HG02970 (cell line): ENCODE measurements at regions not wholly inside any gene's neighbourhood (a gene's known extent, or its start where the extent isn't known, plus 50 kb on each side); places are given as distances from the start of the nearest gene placed in this dataset.

Experiments used
- ATAC-seq: cut with Tn5 transposase; IDR thresholded peaks from one replicate; pipeline ENCODE4 v1.9.1; 2021; ENCODE audit warnings: mild to moderate bottlenecking, moderate library complexity, moderate number of reproducible peaks; ENCODE audit not compliant: unreplicated experiment, low FRiP score

GRCh38 chr12:93146970-93147369, 217.9 kb upstream of the EEA1 start:
- ATAC-seq = no peak

- ATAC-seq = no peak
These were observed 219.3 kb upstream of the EEA1 start for GRCh38 chr12:93148412-93148811.

- no peak for ATAC-seq
These were observed 220.1 kb upstream of the EEA1 start for GRCh38 chr12:93149229-93149628.

GRCh38 chr12:93151079-93151762, 222.1 kb upstream of the EEA1 start:
- ATAC-seq = no peak

GRCh38 chr12:93152617-93153016, 223.5 kb upstream of the EEA1 start:
- ATAC-seq = no peak

GRCh38 chr12:93153321-93153720, 224.2 kb upstream of the EEA1 start:
- ATAC-seq = no peak

GRCh38 chr12:93154096-93154728, 223.5 kb upstream of the NUDT4 start:
- no peak for ATAC-seq

- ATAC-seq = no peak
These were observed 222.8 kb upstream of the NUDT4 start for GRCh38 chr12:93154753-93155480.

- ATAC-seq = no peak
These were observed 221.5 kb upstream of the NUDT4 start for GRCh38 chr12:93156086-93156716.

GRCh38 chr12:93157279-93157678, 220.4 kb upstream of the NUDT4 start:
- no peak for ATAC-seq

GRCh38 chr12:93158065-93158843, 219.5 kb upstream of the NUDT4 start:
- no peak for ATAC-seq

GRCh38 chr12:93163260-93164036, 214.3 kb upstream of the NUDT4 start:
- no peak for ATAC-seq

GRCh38 chr12:93164103-93164880, 213.4 kb upstream of the NUDT4 start:
- no peak for ATAC-seq

- no peak for ATAC-seq
These were observed 212.3 kb upstream of the NUDT4 start for GRCh38 chr12:93165384-93165932.

GRCh38 chr12:93166541-93167307, 211.0 kb upstream of the NUDT4 start:
- peak; percentile 53 for ATAC-seq

- peak; percentile 18 for ATAC-seq
These were observed 210.4 kb upstream of the NUDT4 start for GRCh38 chr12:93167331-93167730.

GRCh38 chr12:93167841-93168492, 209.8 kb upstream of the NUDT4 start:
- ATAC-seq = peak; percentile 51
